HEK293T (cell line): ENCODE measurements at regions not wholly inside any gene's neighbourhood (a gene's known extent, or its start where the extent isn't known, plus 50 kb on each side); places are given as distances from the start of the nearest gene placed in this dataset.

Experiments used
- CTCF ChIA-PET: fragments of 350-600 bp; formaldehyde crosslinking; extraction: SDS; loops from one replicate; lab custom pipeline; 2021; ENCODE audit warnings: antibody characterized with exemption, inconsistent platforms; lab: Yijun Ruan, JAX
- POLR2A ChIA-PET: fragments of 350-600 bp; formaldehyde crosslinking; extraction: SDS; loops from one replicate; lab custom pipeline; 2020; ENCODE audit warnings: antibody characterized with exemption, inconsistent platforms; lab: Yijun Ruan, JAX
- DNase-seq: peaks from one replicate; pipeline ENCODE4 v3.0.0; 2012; ENCODE audit warnings: mixed read lengths; ENCODE audit errors: extremely low spot score
- ARNT ChIP-seq: fragments of 450-650 bp; IDR thresholded peaks from 2 replicates; pipeline ENCODE4 v1.6.1; 2017; ENCODE audit warnings: mild to moderate bottlenecking
- BHLHE40 ChIP-seq: fragments of 450-650 bp; IDR thresholded peaks from 2 replicates; pipeline ENCODE4 v1.6.1; 2016; ENCODE audit warnings: mild to moderate bottlenecking, moderate library complexity, borderline replicate concordance
- CTBP1 ChIP-seq: fragments of 450-650 bp; IDR thresholded peaks from 2 replicates; pipeline ENCODE4 v1.6.1; 2016; ENCODE audit warnings: borderline replicate concordance
- ELF4 ChIP-seq: fragments of 450-650 bp; IDR thresholded peaks from 2 replicates; pipeline ENCODE4 v1.6.1; 2017; ENCODE audit warnings: antibody characterized with exemption
- FOXA1 ChIP-seq: fragments of 450-650 bp; IDR thresholded peaks from 2 replicates; pipeline ENCODE4 v1.6.1; 2016; ENCODE audit warnings: mild to moderate bottlenecking
- FOXK2 ChIP-seq: fragments of 450-650 bp; IDR thresholded peaks from 2 replicates; pipeline ENCODE4 v1.6.1; 2016; ENCODE audit warnings: mild to moderate bottlenecking
- FOXM1 ChIP-seq: fragments of 450-650 bp; IDR thresholded peaks from 2 replicates; pipeline ENCODE4 v1.6.1; 2017; ENCODE audit warnings: mild to moderate bottlenecking, borderline replicate concordance
- HDGF ChIP-seq: fragments of 450-650 bp; IDR thresholded peaks from 2 replicates; pipeline ENCODE4 v1.6.1; 2017; ENCODE audit warnings: antibody characterized with exemption, borderline replicate concordance
- L3MBTL2 ChIP-seq: fragments of 450-650 bp; conservative IDR thresholded peaks from 2 replicates; pipeline ENCODE4 v1.6.1; 2016; ENCODE audit warnings: mild to moderate bottlenecking
- LEF1 ChIP-seq: fragments of 450-650 bp; IDR thresholded peaks from 2 replicates; pipeline ENCODE4 v1.6.1; 2017; ENCODE audit warnings: mild to moderate bottlenecking, borderline replicate concordance
- NFRKB ChIP-seq: fragments of 450-650 bp; IDR thresholded peaks from 2 replicates; pipeline ENCODE4 v1.6.1; 2016; ENCODE audit warnings: mild to moderate bottlenecking, moderate library complexity
- SP1 ChIP-seq: fragments of 450-650 bp; IDR thresholded peaks from 2 replicates; pipeline ENCODE4 v1.6.1; 2017
- SUZ12 ChIP-seq: fragments of 450-650 bp; IDR thresholded peaks from 2 replicates; pipeline ENCODE4 v1.6.1; 2016; ENCODE audit warnings: mild to moderate bottlenecking
- TARDBP ChIP-seq: fragments of 450-650 bp; IDR thresholded peaks from 2 replicates; pipeline ENCODE4 v1.6.1; 2016
- ZNF384 ChIP-seq: fragments of 450-650 bp; IDR thresholded peaks from 2 replicates; pipeline ENCODE4 v1.6.1; 2016
- TF ChIP-seq, protein P1 (sequence below): fragments of 450-650 bp; IDR thresholded peaks from 2 replicates; pipeline ENCODE4 v1.6.1; 2016

DNA sequence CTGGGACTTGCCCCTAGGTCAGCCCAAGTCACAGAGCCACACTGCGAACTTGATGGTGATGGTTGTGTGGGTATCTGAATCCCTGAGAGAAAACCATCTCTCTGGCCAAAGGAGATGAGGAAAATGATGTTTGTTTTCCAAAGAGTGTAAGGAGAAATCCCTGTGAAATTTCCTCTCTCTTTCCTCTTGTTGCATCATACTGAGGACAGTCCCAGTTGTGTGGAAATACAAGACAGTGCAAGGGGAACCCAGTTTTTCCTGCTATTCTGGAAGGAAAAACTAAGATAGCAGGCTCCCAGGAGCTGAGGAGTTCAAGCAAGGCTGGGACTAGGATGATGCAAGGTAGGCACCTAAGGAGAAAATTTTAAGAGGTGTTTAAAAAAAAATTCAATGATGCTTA lies 86.8 kb upstream of the TOM1L1 start:
- POLR2A ChIA-PET: no interaction called here
- TF ChIP-seq HDGF: no peak
- TF ChIP-seq, protein P1, sequence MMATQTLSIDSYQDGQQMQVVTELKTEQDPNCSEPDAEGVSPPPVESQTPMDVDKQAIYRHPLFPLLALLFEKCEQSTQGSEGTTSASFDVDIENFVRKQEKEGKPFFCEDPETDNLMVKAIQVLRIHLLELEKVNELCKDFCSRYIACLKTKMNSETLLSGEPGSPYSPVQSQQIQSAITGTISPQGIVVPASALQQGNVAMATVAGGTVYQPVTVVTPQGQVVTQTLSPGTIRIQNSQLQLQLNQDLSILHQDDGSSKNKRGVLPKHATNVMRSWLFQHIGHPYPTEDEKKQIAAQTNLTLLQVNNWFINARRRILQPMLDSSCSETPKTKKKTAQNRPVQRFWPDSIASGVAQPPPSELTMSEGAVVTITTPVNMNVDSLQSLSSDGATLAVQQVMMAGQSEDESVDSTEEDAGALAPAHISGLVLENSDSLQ: no peak
- no peak for TF ChIP-seq CTBP1
- TF ChIP-seq FOXK2: no peak
- no peak for TF ChIP-seq ELF4
- TF ChIP-seq LEF1: no peak
- no peak for TF ChIP-seq NFRKB
- no peak for TF ChIP-seq ARNT
- no peak for TF ChIP-seq FOXM1

DNA sequence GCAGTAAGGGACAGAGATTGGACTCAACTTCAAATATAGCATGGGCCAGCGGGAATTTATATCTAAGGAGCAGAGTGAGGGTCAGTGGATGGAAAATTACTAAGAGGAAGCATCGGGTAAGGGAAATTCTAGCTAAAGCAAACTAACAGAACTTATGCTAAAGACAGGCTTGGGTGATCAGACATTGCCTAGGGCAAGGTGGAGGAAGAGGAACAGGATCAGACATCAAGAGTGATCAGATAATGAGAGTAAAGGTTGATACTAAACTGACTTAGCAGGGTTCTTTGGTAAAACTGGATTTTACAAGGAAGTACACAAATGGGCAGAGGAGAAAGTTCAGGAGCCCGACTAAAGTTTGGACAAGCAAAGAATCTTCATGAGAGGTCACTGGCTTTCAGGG lies 86.3 kb upstream of the TOM1L1 start:
- CTCF ChIA-PET: no interaction called here
- TF ChIP-seq NFRKB (no peak), SUZ12 (no peak), L3MBTL2 (no peak), FOXM1 (no peak), CTBP1 (no peak), TARDBP (no peak), ARNT (no peak), ZNF384 (no peak), SP1 (no peak), FOXA1 (no peak), FOXK2 (no peak)
- TF ChIP-seq, protein P1: no peak

More for the DNA sequence above, 86.8 kb upstream of the TOM1L1 start:
- CTCF ChIA-PET: no interaction called here
- DNase-seq: no peak

DNA sequence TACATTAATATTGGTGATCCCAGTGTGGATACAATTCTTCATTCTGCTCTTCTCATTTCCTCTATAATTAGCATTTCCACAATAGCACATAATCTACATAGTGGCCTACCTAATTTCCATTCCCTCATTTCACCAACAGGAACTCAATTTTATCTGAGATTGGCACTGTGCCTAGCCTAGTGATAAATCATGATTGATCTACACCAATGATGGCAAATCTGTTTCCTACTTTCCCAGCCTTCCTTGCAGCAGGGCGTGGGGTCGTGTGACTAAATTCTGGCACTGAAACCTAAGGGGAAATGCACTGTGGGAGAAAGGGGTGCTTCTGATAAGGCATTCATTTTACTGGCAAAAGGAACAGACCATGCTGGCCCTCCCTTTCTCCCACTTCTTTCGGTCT lies 66.6 kb upstream of the TOM1L1 start:
- TF ChIP-seq HDGF: no peak
- no peak for TF ChIP-seq CTBP1
- TF ChIP-seq LEF1: no peak
- no peak for TF ChIP-seq FOXK2
- no peak for TF ChIP-seq FOXM1
- TF ChIP-seq, protein P1: no peak
- no peak for TF ChIP-seq ZNF384
- TF ChIP-seq L3MBTL2: no peak
- TF ChIP-seq BHLHE40: no peak
- TF ChIP-seq FOXA1: no peak
- no peak for TF ChIP-seq SP1
- ChIA-PET CTCF (no interaction called here), POLR2A (no interaction called here)
- no peak for DNase-seq

More for the DNA sequence above, 86.3 kb upstream of the TOM1L1 start:
- DNase-seq: no peak
- POLR2A ChIA-PET: no interaction called here

DNA sequence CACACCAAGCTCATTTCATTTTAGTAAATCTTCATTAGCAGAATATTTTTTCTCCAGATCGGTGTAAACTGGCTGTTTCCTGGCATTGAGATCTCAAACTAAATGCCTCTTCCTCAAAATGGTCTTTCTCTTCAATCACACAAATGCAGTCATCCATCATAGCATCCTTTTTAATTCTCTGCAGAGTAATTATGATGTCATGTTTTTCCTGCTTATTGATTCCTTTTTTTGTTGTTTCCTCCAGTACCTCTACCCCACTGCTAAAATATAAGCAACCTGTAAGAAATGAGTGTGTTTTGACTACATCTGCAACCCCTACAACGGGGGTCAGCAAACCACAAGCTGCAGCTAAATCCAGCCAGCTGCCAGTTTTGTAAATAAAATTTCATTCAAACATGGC lies 65.6 kb upstream of the TOM1L1 start:
- POLR2A ChIA-PET: no interaction called here

DNA sequence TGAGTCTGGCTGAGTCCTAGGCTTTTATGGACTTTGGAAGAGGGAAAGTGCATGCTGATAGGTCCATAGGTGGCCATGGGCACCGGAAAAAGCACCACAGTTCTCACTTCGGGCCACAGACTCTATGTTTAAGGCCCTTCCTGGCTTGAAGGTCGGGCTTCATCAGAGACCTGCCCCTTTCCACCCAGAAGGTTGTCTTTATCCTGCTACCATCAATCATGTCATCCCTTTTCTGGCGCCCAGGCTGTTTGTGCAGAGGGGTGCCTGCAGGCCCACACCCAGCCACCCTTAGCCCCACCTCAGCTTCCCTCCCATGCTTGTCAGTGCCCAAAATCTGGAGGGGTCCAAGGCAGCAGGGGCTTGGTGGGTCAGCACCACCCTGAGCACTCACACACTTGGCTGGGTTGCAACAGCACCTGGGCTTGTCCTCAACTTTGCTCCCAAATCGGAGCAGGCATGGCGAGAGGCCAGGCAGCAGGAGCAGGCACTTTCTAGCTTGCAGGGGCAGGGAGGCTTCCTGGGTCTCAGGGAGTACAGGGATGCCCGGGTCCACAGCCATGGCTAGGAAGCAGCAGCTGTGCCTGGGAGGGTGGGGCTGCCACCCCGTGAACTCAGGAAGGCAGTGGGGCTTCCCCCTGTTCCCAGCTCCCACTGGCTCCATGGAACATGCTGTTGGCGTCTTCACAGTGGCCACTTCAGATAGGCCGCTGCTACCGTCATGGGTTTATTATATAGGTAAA lies 63.8 kb upstream of the TOM1L1 start:
- DNase-seq: no peak
- CTCF ChIA-PET: no interaction called here
- no peak for TF ChIP-seq FOXM1
- no peak for TF ChIP-seq L3MBTL2
- TF ChIP-seq LEF1: no peak
- TF ChIP-seq HDGF: no peak
- TF ChIP-seq BHLHE40: no peak
- no peak for TF ChIP-seq CTBP1
- no peak for TF ChIP-seq FOXA1
- no peak for TF ChIP-seq ZNF384
- no peak for TF ChIP-seq ARNT
- no peak for TF ChIP-seq TARDBP
- no peak for TF ChIP-seq FOXK2
- TF ChIP-seq SUZ12: no peak
- TF ChIP-seq, protein P1: no peak
- TF ChIP-seq SP1: no peak
- TF ChIP-seq ELF4: no peak
- TF ChIP-seq NFRKB: no peak
- POLR2A ChIA-PET: no interaction called here

More for the DNA sequence above, 65.6 kb upstream of the TOM1L1 start:
- CTCF ChIA-PET: no interaction called here
- TF ChIP-seq ARNT (no peak), ZNF384 (no peak), LEF1 (no peak), HDGF (no peak), SUZ12 (no peak)
- TF ChIP-seq, protein P1: no peak
- no peak for DNase-seq
